Fibroblast of pulmonary artery (primary cell): ENCODE measurements at regions not wholly inside any gene's neighbourhood (a gene's known extent, or its start where the extent isn't known, plus 50 kb on each side); places are given as distances from the start of the nearest gene placed in this dataset.

Experiments
- DNase-seq: peaks from one replicate; pipeline ENCODE4 v3.0.0-alpha.2; 2010; ENCODE audit warnings: low read depth
- H3K4me3 ChIP-seq: replicated peaks from 2 replicates; pipeline ENCODE4 v1.5.1; 2011; ENCODE audit warnings: low read depth, mild to moderate bottlenecking, control low read depth, low read length, moderate library complexity
- TF ChIP-seq, protein P1 (sequence below): IDR thresholded peaks from 2 replicates; pipeline ENCODE4 v1.5.1; 2011; ENCODE audit warnings: mild to moderate bottlenecking, control low read depth, low read length, inconsistent platforms; ENCODE audit errors: missing control alignments

DNA sequence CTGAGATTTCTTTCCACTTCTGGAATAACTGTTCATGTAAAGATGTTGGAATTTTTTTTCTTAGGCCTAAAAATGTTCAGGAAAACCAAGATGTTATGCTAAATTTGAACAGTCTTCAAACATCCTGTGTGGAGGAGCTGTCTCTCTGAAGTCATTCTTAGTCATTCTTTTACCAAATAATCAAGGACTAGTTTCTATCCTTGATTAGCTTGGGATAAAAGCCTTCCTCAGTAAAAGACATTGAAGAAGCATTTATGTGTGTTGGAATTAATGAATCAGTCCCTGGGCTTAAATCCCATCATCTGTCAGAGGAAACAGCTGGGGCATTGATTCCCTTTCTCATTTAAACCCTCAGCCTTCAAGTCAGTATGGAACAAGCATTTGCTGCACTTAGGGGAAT is 300.1 kb upstream of the NXPH2 start:
- no peak for DNase-seq
- TF ChIP-seq, protein P1, sequence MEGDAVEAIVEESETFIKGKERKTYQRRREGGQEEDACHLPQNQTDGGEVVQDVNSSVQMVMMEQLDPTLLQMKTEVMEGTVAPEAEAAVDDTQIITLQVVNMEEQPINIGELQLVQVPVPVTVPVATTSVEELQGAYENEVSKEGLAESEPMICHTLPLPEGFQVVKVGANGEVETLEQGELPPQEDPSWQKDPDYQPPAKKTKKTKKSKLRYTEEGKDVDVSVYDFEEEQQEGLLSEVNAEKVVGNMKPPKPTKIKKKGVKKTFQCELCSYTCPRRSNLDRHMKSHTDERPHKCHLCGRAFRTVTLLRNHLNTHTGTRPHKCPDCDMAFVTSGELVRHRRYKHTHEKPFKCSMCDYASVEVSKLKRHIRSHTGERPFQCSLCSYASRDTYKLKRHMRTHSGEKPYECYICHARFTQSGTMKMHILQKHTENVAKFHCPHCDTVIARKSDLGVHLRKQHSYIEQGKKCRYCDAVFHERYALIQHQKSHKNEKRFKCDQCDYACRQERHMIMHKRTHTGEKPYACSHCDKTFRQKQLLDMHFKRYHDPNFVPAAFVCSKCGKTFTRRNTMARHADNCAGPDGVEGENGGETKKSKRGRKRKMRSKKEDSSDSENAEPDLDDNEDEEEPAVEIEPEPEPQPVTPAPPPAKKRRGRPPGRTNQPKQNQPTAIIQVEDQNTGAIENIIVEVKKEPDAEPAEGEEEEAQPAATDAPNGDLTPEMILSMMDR, result no peak
- no peak overlapping the region for H3K4me3 ChIP-seq

DNA sequence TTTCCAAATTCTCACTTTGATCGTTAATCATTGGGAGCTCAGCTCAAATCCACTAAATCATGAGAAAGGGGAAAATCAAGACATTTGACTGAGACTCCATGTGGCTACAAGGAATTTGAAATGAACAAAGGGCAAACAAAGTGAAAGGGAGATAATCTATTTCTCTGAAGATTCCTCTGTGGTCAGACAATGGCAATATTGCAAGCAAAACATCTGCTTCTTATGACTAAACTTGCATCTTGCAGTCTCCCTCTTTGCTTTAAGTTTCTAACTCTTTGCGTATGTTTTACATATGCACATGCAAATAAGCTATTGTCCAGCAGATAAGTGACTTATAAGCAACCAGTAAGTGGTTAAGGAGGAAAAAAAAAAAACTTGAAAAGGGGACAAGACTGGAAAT is 299.1 kb upstream of the NXPH2 start:
- H3K4me3 ChIP-seq, result no peak overlapping the region
- DNase-seq, result no peak
- TF ChIP-seq, protein P1, result no peak

DNA sequence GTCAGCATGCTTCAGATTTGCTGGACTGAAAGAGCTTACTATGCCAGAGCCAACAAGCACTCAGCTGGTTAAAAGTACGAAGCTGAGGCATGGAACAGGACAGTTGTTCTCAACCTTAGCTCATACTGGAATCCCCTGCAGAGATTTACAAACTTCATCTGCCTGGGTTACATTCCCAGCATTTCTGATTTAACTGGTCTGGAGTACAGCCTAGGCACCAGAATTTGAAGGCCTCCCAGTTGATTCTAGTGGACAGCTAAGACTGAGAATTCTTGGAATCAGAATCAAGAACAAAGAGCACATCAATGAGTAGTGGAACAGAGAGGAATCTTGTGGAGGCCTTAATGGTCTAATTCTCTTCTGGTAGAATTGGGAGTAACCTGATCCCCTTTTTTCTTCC is 298.2 kb upstream of the NXPH2 start:
- TF ChIP-seq, protein P1, result no peak
- no peak overlapping the region for H3K4me3 ChIP-seq
- no peak for DNase-seq

DNA sequence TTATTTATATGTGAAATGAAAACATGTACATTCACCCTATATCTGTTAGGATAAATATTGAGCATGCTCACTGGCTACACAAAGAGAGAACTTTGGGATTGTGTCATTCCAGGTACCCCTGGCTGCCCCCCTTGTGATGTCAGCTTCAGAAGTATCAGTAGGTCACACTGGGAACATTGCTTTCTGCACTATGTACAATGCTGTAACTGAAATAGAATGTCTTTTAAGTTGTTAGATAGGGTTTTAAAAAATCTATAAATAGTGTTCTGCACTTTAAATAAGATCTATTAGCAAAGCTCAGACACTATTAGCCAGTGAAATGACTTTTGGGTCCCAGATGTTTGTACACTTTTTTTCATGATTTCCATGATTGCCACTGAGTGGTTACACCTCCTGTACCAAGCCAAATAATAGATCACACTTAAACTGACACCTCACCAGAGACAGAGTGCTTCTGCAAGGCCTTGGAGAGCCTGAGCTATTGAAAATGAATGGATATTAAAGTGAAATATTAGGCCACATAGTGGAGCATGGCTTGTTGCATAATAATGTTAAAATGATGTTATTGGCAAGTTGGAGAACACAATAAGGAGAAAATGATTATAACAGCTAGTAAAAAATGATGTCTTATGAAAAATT is 297.0 kb upstream of the NXPH2 start:
- no peak for DNase-seq
- TF ChIP-seq, protein P1, result no peak
- no peak overlapping the region for H3K4me3 ChIP-seq

DNA sequence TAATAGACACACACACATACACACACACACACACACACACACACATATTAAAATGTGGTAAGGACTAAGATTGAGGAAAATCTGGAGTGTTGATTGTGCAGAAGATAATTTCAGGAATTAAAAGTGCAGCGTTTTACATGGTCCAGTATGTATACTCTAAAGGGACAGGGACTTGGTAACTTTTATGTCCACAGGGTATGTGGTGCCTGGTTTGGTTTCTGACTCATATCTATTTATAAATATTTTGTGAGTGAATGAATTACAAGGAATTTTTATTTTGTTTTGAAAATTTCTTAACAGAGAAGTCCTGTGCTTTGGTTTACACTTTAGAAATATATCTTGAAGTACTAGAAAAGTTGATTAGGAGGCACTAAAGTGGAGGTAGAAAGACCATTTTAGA is 287.7 kb upstream of the NXPH2 start:
- DNase-seq, result no peak
- TF ChIP-seq, protein P1, result no peak
- no peak overlapping the region for H3K4me3 ChIP-seq

DNA sequence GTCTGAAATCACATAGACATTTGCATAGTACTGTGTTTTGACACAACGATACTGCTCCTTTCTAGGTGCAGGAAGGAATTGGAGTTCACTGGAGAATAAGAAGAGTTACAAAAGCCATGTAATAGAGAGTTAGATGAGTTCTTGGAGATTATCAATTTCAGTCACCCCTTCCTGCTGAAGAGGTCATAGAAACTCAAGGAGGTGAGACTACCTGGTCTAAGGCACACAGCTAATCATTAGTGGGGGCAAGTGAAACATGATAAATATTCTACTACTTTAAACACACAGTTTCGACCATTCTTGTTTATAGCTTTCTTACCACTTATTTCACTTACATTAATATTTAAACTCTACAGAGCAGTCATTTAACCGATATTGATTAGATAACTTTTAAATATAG is 286.9 kb upstream of the NXPH2 start:
- no peak overlapping the region for H3K4me3 ChIP-seq
- TF ChIP-seq, protein P1, result no peak
- no peak for DNase-seq

DNA sequence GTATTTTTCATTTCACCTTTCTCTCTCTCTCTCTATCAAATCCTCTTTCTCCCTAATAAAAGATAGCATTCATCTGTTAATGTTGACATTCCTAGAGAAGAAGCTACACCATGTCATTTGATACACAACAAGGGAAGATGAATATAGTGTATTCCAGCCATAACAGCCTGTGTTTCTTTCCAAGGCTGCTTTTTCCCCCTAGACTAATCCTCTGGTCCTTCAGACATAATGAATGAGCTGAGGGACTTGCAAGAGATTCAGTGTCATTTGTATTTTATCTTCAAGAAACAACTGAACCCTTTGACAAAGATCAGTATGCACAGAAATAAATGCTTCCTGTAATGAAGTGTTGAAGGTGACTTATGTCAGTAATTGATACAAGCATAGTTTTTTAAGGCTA is 284.0 kb upstream of the NXPH2 start:
- no peak for DNase-seq
- TF ChIP-seq, protein P1, result no peak
- no peak overlapping the region for H3K4me3 ChIP-seq
